H9 (cell line): ENCODE measurements at regions not wholly inside any gene's neighbourhood (a gene's known extent, or its start where the extent isn't known, plus 50 kb on each side); places are given as distances from the start of the nearest gene placed in this dataset.

ENCODE experiments used
- DNase-seq: peaks from one replicate; pipeline ENCODE4 v3.0.0-alpha.2; 2017
- H2AFZ ChIP-seq: one replicate; pipeline ENCODE4 v1.6.1; 2013; ENCODE audit warnings: mild to moderate bottlenecking, low read length, control low read depth, moderate library complexity
- H2AK5ac ChIP-seq: 2 replicates; pipeline ENCODE4 v1.6.1; 2013; ENCODE audit warnings: low read length, control low read depth, mixed read lengths; ENCODE audit not compliant: insufficient read length
- H2BK120ac ChIP-seq: one replicate; pipeline ENCODE4 v1.6.1; 2013; ENCODE audit warnings: low read depth, mild to moderate bottlenecking, low read length, control low read depth, inconsistent platforms; ENCODE audit not compliant: poor library complexity, severe bottlenecking
- H2BK12ac ChIP-seq: 2 replicates; pipeline ENCODE4 v1.6.1; 2013; ENCODE audit warnings: low read length, control low read depth, mixed read lengths, low read depth; ENCODE audit not compliant: insufficient read length
- H2BK15ac ChIP-seq: 2 replicates; pipeline ENCODE4 v1.6.1; 2013; ENCODE audit warnings: low read depth, low read length, control low read depth
- H2BK20ac ChIP-seq: one replicate; pipeline ENCODE4 v1.6.1; 2013; ENCODE audit warnings: low read depth, mild to moderate bottlenecking, low read length, control low read depth, inconsistent platforms; ENCODE audit not compliant: poor library complexity, severe bottlenecking
- H2BK5ac ChIP-seq: 2 replicates; pipeline ENCODE4 v1.6.1; 2013; ENCODE audit warnings: low read length, control low read depth, mixed read lengths; ENCODE audit not compliant: insufficient read length
- H3K14ac ChIP-seq: 2 replicates; pipeline ENCODE4 v1.6.1; 2013; ENCODE audit warnings: low read length, control low read depth; ENCODE audit not compliant: insufficient read depth
- H3K18ac ChIP-seq: 2 replicates; pipeline ENCODE4 v1.6.1; 2013; ENCODE audit warnings: low read depth, mild to moderate bottlenecking, mixed read lengths, low read length, control low read depth; ENCODE audit not compliant: insufficient read length
- H3K23ac ChIP-seq: 2 replicates; pipeline ENCODE4 v1.6.1; 2013; ENCODE audit warnings: low read length, control low read depth, mixed read lengths, low read depth; ENCODE audit not compliant: insufficient read length
- H3K23me2 ChIP-seq: 2 replicates; pipeline ENCODE4 v1.6.1; 2013; ENCODE audit warnings: low read depth, mild to moderate bottlenecking, mixed read lengths, low read length, control low read depth; ENCODE audit not compliant: insufficient read length, poor library complexity, severe bottlenecking
- H3K27ac ChIP-seq: 2 replicates; pipeline ENCODE4 v1.5.1; 2013; ENCODE audit warnings: low read length, control low read depth, mixed read lengths, low read depth; ENCODE audit not compliant: insufficient read length
- H3K27me3 ChIP-seq: 2 replicates; pipeline ENCODE4 v1.6.1; 2013; ENCODE audit warnings: low read length, control low read depth, inconsistent platforms; ENCODE audit not compliant: insufficient read depth
- H3K4ac ChIP-seq: 2 replicates; pipeline ENCODE4 v1.6.1; 2013; ENCODE audit warnings: low read depth, mild to moderate bottlenecking, control low read depth, inconsistent platforms, low read length, moderate library complexity
- H3K4me1 ChIP-seq: 2 replicates; pipeline ENCODE4 v1.6.1; 2013; ENCODE audit warnings: low read length, control low read depth, inconsistent platforms; ENCODE audit not compliant: insufficient read depth
- H3K4me2 ChIP-seq: 2 replicates; pipeline ENCODE4 v1.6.1; 2013; ENCODE audit warnings: low read length, control low read depth, mixed read lengths; ENCODE audit not compliant: insufficient read length, insufficient read depth
- H3K56ac ChIP-seq: 2 replicates; pipeline ENCODE4 v1.6.1; 2013; ENCODE audit warnings: low read depth, mild to moderate bottlenecking, mixed read lengths, low read length, control low read depth; ENCODE audit not compliant: insufficient read length
- H3K79me1 ChIP-seq: 2 replicates; pipeline ENCODE4 v1.6.1; 2013; ENCODE audit warnings: low read depth, mild to moderate bottlenecking, moderate library complexity, low read length, control low read depth, inconsistent platforms; ENCODE audit not compliant: insufficient read depth, poor library complexity, severe bottlenecking
- H3K79me2 ChIP-seq: 2 replicates; pipeline ENCODE4 v1.6.1; 2013; ENCODE audit warnings: low read length, control low read depth, inconsistent platforms; ENCODE audit not compliant: insufficient read depth
- H3K9ac ChIP-seq: 2 replicates; pipeline ENCODE4 v1.6.1; 2013; ENCODE audit warnings: low read length, control low read depth, mixed read lengths; ENCODE audit not compliant: insufficient read length; ENCODE audit errors: extremely low read depth
- H3K9me3 ChIP-seq: one replicate; pipeline ENCODE4 v1.6.1; 2013; ENCODE audit warnings: low read depth, low read length, inconsistent platforms; ENCODE audit not compliant: control insufficient read depth
- H3T11ph ChIP-seq: one replicate; pipeline ENCODE4 v1.6.1; 2013; ENCODE audit warnings: mild to moderate bottlenecking, low read length, control low read depth, inconsistent platforms
- H4K20me1 ChIP-seq: one replicate; pipeline ENCODE4 v1.6.1; 2013; ENCODE audit not compliant: control insufficient read depth, insufficient read length, insufficient read depth
- H4K5ac ChIP-seq: 2 replicates; pipeline ENCODE4 v1.6.1; 2013; ENCODE audit warnings: low read depth, mild to moderate bottlenecking, mixed read lengths, low read length, control low read depth; ENCODE audit not compliant: insufficient read length
- H4K8ac ChIP-seq: replicated peaks from 2 replicates; pipeline ENCODE4 v1.6.1; 2013; ENCODE audit warnings: low read length, control low read depth, mixed read lengths, low read depth; ENCODE audit not compliant: insufficient read length
- H4K91ac ChIP-seq: 2 replicates; pipeline ENCODE4 v1.6.1; 2013; ENCODE audit warnings: low read depth, mild to moderate bottlenecking, moderate library complexity, mixed read lengths, low read length, control low read depth; ENCODE audit not compliant: insufficient read length
- H3K27ac Mint-ChIP-seq, 3 experiments: 2 replicates in 2 of 3; 3 replicates in 1 of 3; pipeline ENCODE4 v1.8.0; 2020 to 2021; ENCODE audit warnings: mixed read lengths in 3 of 3, mild to moderate bottlenecking in 1 of 3, moderate library complexity in 1 of 3
- H3K27me3 Mint-ChIP-seq: 2 replicates; pipeline ENCODE4 v1.8.0; 2021; ENCODE audit warnings: low read depth, mild to moderate bottlenecking, moderate library complexity, mixed read lengths
- H3K36me3 Mint-ChIP-seq, 3 experiments: 2 replicates in 2 of 3; 3 replicates in 1 of 3; pipeline ENCODE4 v1.8.0; 2020 to 2021; ENCODE audit warnings: low read depth in 3 of 3, mixed read lengths in 3 of 3; ENCODE audit not compliant: insufficient read depth in 1 of 3
- H3K4me1 Mint-ChIP-seq, 2 experiments: 2 replicates each; pipeline ENCODE4 v1.8.0; 2020; ENCODE audit warnings: mixed read lengths in 2 of 2
- H3K4me3 Mint-ChIP-seq, 2 experiments: 2 replicates in 1 of 2; 3 replicates in 1 of 2; pipeline ENCODE4 v1.8.0; 2020 to 2021; ENCODE audit warnings: mild to moderate bottlenecking in 2 of 2, mixed read lengths in 2 of 2, moderate library complexity in 1 of 2
- H3K9me3 Mint-ChIP-seq, 2 experiments: 2 replicates in 1 of 2; 3 replicates in 1 of 2; pipeline ENCODE4 v1.8.0; 2020; ENCODE audit warnings: mild to moderate bottlenecking in 2 of 2, mixed read lengths in 2 of 2, moderate library complexity in 1 of 2
- WGBS: extraction: QIAGEN DNeasy Blood & Tissue Kit; methylation state at CpG from one replicate; pipeline ENCODE4 v1.1.7; 2013; ENCODE audit warnings: missing lambda C conversion rate, low lambda C conversion rate, mixed read lengths; ENCODE audit not compliant: insufficient read length; ENCODE audit errors: extremely low coverage; 5-methylcytosine and 5-hydroxymethylcytosine counted together
- TF ChIP-seq, protein P1 (sequence below): fragments of 200-600 bp; sonication (generic); conservative IDR thresholded peaks from 3 replicates; pipeline ENCODE4 v1.8.0; 2021; ENCODE audit warnings: antibody characterized with exemption, mild to moderate bottlenecking

DNA sequence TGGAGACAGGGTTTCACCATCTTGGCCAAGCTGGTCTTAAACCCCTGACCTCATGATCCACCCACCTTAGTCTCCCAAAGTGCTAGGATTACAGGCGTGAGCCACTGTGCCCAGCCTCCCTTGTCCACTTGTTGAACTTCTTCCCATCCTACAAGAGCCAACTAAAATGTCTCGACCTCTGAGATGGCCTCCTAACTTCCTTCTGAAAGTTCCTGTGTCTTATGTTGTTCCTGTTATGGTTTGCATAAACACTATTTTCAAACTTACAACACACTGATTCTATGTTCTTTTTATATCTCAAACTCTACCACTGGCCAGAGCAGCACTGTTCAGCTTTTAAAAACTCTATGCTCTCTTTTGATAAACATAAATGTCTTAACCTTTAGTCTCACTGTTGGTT is 63.3 kb upstream of the UGP2 start:
- Histone ChIP-seq H3K23ac (no peak overlapping the region), H4K20me1 (no peaks in the 10 kb centered on the region), H3K14ac (no peak overlapping the region), H3K79me1 (no peaks in the 10 kb centered on the region), H4K8ac (no peak overlapping the region), H3K4me1 (peaks cover 13% of the 10 kb centered on the region; the same call in 1 of the 2 replicates), H4K91ac (no peak overlapping the region), H3K4me2 (no peak overlapping the region), H3K79me2 (no peaks in the 10 kb centered on the region), H3K9ac (no peak overlapping the region), H2BK15ac (no peak overlapping the region), H3K27me3 (no peaks in the 10 kb centered on the region), H2AFZ (no peak overlapping the region), H2BK120ac (no peak overlapping the region), H2BK20ac (no peak overlapping the region), H3K18ac (no peak overlapping the region), H3K56ac (no peak overlapping the region), H4K5ac (no peak overlapping the region), H2AK5ac (no peak overlapping the region), H3K9me3 (no peaks in the 10 kb centered on the region), H3K23me2 (no peaks in the 10 kb centered on the region), H3T11ph (no peak overlapping the region), H2BK5ac (no peak overlapping the region), H3K4ac (no peak overlapping the region), H2BK12ac (no peak overlapping the region), H3K27ac (no peak overlapping the region)
- TF ChIP-seq, protein P1, sequence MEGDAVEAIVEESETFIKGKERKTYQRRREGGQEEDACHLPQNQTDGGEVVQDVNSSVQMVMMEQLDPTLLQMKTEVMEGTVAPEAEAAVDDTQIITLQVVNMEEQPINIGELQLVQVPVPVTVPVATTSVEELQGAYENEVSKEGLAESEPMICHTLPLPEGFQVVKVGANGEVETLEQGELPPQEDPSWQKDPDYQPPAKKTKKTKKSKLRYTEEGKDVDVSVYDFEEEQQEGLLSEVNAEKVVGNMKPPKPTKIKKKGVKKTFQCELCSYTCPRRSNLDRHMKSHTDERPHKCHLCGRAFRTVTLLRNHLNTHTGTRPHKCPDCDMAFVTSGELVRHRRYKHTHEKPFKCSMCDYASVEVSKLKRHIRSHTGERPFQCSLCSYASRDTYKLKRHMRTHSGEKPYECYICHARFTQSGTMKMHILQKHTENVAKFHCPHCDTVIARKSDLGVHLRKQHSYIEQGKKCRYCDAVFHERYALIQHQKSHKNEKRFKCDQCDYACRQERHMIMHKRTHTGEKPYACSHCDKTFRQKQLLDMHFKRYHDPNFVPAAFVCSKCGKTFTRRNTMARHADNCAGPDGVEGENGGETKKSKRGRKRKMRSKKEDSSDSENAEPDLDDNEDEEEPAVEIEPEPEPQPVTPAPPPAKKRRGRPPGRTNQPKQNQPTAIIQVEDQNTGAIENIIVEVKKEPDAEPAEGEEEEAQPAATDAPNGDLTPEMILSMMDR, result no peak
- Mint-ChIP-seq H3K27ac (peak overlapping the region in 1 of 3 experiments; percentile 42; a peak in 1 of 7 replicates), H3K4me1 (peaks cover 40 to 45% of the 10 kb centered on the region in 2 experiments), H3K36me3 (no peaks in the 10 kb centered on the region; a peak in 1 of 7 replicates), H3K9me3 (no peaks in the 10 kb centered on the region), H3K27me3 (no peaks in the 10 kb centered on the region; the same call in 1 of the 2 replicates), H3K4me3 (no peak overlapping the region)
- no CpG with 5 or more reads among the region's 2 CpGs for WGBS
- no peak for DNase-seq
